Tongue (tissue), 1 donor: ENCODE measurements at regions not wholly inside any gene's neighbourhood (a gene's known extent, or its start where the extent isn't known, plus 50 kb on each side); places are given as distances from the start of the nearest gene placed in this dataset.
"Not testable (repeated sequence)": the region's sequence is repeated elsewhere in the genome, so short reads cannot be mapped to it uniquely, and the experiment has no call there.

Experiments used
- DNase-seq: peaks from one replicate; pipeline ENCODE4 v3.0.0-alpha.2; 2015

- DNase-seq = not testable (repeated sequence)
Measured at GRCh38 chr5:12657914-12658474, 753.7 kb upstream of the CTNND2 start.

GRCh38 chr5:12655675-12656074 is 751.4 kb upstream of the CTNND2 start:
- DNase-seq = no peak

- DNase-seq = peak; percentile 48
Measured at GRCh38 chr5:12652201-12652600, 748.0 kb upstream of the CTNND2 start.

DNA sequence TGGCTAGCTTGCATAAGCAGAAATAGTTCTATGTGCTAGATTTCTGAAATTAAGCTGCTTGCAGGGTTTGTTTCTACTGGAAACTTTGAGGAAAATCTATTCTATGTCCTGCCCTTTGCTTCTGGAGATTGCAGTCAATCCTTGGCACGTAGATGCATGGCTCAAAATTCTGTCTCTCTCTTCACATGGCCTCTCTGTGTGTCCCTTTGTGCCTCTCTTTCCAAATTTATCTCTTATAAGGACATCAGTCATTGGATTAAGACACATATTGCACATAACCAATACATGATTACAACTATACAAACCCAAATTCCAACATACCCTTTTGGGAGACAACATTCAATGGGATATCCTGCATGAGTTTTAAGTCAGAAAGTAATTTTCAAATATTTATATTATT is 744.3 kb upstream of the CTNND2 start:
- DNase-seq = no peak

GRCh38 chr5:12647613-12648012 is 743.4 kb upstream of the CTNND2 start:
- DNase-seq = no peak

GRCh38 chr5:12645582-12645981 is 741.3 kb upstream of the CTNND2 start:
- DNase-seq = no peak

- DNase-seq = no peak
Measured at GRCh38 chr5:12636209-12636608, 732.0 kb upstream of the CTNND2 start.

DNA sequence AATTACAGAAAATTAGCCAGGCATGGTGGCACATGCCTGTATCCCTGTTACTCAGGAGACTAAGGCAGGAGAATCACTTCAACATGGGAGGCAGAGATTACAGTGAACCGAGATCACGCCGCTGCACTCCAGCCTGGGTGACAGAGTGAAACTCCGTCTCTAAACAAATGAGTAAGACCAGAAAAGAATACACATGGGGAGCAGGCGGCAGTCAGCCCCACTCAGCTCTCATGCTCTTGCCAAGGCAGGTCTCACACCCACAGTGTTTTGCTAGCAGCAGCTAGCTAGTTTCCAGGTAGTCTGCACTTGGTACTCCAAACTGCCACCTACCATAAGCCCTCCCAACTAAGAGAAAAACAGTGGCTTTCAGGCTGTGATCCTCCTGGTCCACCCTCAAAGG is 722.3 kb upstream of the CTNND2 start:
- no peak for DNase-seq

DNA sequence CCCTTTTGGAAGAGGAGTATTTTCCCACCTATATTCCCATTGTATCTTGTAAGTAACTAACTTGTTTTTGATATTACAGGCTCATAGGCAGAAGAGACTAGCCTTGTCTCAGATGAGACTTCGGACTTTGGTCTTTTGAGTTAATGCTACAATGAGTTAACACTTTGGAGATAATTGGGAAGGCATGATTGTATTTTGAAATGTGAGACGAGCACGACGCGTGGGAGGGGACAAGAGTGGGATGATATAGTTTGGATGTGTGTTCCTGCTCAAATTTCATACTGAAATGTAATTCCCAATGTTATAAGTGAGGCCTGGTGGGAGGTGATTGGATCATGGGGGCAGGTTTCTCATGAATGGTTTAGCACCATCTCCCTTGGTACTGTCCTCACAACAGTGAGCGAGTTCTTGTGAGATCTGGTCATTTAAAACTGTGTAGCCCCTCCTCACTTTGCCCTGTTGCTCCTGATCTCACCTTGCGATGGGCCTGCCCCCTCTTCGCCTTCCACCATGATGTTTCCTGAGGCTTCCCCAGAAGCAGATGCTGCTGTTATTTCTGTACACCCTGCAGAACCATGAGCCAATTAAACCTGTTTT is 721.5 kb upstream of the CTNND2 start:
- no peak for DNase-seq

DNA sequence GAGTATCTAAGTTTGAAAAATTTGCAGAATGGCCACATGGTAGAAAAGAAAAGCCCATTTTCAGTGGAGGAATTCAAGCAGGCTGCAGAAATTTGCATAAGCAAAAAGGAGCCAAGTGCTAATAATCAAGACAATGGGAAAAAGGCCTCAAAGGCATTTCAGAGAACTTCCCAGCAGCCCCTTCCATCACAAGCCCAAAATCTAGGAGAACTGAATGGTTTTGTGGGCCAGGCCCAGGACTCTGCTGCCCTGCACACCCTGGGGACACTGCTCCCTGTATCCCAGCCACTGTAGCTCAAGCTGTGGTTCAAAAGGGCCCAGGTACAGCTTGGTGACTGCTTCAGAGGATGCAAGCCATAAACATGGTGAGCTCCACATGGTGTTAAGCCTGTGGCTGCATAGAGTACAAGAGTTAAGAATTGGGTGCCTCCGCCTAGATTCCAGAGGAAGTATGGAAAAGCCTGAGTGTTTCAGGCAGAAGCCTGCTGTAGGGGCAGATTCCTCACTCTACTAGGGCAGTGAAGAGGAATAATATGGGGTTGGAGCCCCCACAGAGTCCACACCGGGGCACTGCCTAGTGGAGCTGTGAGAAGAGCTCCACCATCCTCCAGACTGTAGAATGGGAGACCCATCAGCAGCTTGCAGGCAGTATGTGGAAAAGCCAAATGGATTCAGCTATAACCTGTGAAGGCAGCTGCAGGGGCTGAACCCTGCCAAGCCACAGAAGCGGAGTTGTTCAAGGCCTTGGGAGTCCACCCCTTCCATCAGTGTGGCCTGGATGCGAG is 720.7 kb upstream of the CTNND2 start:
- no peak for DNase-seq

- DNase-seq = peak; percentile 52
Measured at GRCh38 chr5:12623408-12623807, 719.2 kb upstream of the CTNND2 start.

DNA sequence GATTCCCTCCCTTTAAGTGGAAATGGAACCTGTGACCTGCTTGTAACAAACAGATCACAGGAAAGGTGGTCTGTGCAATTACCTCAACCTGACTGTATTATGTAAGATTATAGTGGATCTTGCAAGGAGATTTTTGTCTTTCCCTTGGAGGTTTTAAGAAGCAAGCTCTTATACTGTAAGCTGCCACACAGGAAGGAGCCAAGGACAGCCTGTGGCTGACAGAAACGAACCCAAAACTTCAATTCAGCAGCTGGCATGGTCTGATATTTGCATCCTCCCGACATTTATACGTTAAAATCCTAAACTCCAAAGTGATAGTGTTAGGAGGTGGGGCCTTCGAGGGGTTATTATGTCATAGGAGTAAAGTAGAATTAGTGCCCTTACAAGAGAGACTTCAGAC is 711.8 kb upstream of the CTNND2 start:
- DNase-seq = no peak

- no peak for DNase-seq
Measured at GRCh38 chr5:12615141-12615820, 711.0 kb upstream of the CTNND2 start.

GRCh38 chr5:12614608-12615007 is 710.4 kb upstream of the CTNND2 start:
- DNase-seq = peak; percentile 1

DNA sequence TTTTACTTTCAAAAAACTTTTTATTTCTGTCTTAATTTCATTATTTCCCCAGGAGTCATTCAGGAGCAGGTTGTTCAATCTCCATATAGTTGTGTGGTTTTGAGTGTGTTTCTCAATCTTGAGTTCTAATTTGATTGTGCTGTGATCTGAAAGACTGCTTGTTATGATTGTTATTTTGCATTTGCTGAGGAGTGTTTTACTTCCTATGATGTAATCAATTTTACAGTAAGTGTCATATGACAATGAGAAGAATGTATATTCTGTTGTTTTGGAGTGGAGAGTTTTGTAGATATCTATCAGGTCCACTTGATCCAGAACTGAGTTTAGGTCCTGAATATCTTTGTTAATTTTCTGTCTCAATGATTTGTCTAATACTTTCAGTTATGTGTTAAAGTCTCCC is 706.9 kb upstream of the CTNND2 start:
- no peak for DNase-seq

DNA sequence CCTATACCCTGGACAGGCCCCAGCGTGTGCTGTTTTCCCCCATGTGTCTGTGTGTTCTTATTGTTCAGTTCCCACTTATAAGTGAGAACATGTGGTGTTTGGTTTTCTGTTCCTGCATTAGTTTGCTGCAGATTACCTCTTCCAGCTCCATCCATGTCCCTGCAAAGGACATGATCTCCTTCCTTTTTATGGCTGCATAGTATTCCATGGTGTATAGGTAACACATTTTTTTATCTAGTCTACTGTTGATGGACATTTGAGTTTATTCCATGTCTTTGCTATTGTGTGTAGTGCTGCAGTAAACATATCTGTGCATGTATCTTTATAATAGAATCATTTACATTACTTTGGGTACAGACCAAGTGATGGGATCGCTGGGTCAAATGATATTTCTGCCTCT is 703.6 kb upstream of the CTNND2 start:
- not testable (repeated sequence) for DNase-seq

- DNase-seq = no peak
Measured at GRCh38 chr5:12592228-12592627, 688.0 kb upstream of the CTNND2 start.

- DNase-seq = no peak
Measured at GRCh38 chr5:12586406-12586805, 682.2 kb upstream of the CTNND2 start.

DNA sequence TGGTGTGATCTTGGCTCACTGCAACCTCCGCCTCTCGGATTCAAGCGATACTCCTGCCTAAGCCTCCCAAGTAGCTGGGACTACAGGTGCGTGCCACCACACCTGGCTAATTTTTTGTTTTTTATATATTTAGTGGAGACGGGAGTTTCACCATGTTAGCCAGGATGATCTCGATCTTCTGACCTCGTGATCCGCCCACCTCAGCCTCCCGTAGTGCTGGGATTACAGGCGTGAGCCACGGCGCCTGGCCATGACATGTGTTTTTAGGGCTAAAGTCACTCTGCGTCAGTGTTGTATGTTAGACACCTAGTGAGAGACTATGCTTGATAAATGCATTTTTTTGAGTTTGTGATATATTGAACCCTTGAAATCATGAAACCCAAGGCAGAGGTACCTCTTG is 674.6 kb upstream of the CTNND2 start:
- not testable (repeated sequence) for DNase-seq

DNA sequence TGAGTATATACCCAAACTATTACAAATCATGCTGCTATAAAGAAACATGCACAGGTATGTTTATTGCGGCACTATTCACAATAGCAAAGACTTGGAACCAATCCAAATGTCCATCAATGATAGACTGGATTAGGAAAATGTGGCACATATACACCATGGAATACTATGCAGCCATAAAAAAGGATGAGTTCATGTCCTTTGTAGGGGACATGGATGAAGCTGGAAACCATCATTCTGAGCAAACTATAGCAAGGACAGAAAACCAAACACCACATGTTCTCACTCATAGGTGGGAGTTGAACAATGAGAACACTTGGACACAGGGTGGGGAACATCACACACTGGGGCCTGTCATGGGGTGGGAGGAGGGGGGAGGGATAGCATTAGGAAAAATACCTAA is 672.7 kb upstream of the CTNND2 start:
- DNase-seq = not testable (repeated sequence)

DNA sequence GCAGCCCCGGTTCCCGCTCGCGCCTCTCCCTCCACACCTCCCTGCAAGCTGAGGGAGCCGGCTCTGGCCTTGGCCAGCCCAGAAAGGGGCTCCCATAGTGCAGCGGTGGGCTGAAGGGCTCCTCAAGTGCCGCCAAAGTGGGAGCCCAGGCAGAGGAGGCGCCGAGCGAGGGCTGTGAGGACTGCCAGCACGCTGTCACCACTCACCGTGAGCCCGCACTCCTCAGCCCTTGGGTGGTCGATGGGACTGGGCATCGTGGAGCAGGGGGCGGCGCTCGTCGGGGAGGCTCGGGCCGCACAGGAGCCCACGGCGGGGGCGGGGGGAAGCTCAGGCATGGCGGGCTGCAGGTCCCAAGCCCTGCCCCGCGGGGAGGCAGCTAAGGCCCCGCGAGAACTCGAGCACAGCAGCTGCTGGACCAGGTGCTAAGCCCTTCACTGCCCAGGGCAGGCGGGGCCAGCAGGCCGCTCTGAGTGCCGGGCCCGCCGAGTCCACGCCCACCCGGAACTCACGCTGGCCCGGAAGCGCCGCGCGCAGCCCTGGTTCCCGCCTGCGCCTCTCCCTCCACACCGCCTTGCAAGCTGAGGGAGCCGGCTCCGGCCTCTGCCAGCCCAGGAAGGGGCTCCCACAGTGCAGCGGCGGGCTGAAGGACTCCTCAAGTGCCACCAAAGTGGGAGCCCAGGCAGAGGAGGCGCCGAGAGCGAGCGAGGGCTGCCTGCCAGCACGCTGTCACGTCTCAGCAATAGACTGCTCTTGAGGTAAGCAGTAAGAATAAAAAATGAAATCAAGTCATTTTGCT is 670.2 kb upstream of the CTNND2 start:
- DNase-seq = not testable (repeated sequence)

- DNase-seq = not testable (repeated sequence)
Measured at GRCh38 chr5:12573916-12574297, 669.7 kb upstream of the CTNND2 start.
